ENCODE measurements at regions not wholly inside any gene's neighbourhood (a gene's known extent, or its start where the extent isn't known, plus 50 kb on each side); places are given as distances from the start of the nearest gene placed in this dataset.

DNA sequence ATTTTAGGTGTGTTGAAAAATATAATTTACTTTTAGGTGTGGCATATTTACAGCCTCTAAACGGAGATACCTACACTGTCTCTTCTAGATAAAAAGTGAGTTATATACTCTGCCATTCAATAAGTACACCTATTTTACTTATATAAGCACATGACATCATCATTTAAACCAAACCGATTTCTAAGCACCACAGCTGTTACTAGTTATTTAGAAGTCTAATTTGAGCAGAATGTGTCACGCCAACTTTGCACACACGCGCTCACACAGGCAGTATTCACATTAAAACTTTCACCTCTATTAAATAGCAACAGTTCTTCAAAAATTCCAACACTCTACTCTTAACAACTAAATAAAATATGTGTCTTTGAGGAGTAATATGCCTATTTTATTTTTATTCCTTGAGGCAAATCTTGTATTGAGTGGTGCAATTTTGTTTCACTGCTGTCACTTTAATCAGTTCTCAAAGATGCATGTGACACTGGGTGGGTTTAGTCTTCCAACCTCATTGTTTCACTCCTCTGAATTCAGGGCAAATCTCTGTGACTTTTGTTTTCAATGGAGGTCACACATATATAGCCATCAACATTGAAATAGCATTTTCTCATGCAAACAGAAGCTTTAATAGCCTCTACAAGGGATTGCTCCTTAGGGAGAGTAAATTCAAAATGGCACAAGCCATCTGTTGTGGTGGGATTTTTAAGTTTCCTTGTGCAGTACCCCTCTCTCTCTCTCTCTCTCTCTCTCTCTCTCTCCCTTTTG, 721.0 kb downstream of the PLCL1 start:
- TF ChIP-seq, protein P1, sequence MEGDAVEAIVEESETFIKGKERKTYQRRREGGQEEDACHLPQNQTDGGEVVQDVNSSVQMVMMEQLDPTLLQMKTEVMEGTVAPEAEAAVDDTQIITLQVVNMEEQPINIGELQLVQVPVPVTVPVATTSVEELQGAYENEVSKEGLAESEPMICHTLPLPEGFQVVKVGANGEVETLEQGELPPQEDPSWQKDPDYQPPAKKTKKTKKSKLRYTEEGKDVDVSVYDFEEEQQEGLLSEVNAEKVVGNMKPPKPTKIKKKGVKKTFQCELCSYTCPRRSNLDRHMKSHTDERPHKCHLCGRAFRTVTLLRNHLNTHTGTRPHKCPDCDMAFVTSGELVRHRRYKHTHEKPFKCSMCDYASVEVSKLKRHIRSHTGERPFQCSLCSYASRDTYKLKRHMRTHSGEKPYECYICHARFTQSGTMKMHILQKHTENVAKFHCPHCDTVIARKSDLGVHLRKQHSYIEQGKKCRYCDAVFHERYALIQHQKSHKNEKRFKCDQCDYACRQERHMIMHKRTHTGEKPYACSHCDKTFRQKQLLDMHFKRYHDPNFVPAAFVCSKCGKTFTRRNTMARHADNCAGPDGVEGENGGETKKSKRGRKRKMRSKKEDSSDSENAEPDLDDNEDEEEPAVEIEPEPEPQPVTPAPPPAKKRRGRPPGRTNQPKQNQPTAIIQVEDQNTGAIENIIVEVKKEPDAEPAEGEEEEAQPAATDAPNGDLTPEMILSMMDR (conservative IDR thresholded peaks at IDR 0.05; ENCODE audit: low read depth, low read length), result no peak
- TF ChIP-seq EZH2phosphoT487 (IDR thresholded peaks at IDR 0.05; ENCODE audit: borderline replicate concordance, low read length) (no peak), EZH2 (IDR thresholded peaks at IDR 0.05; ENCODE audit: low read length, unreplicated experiment) (no peak)

Measured in PC-3 (cell line).